HCT116 (cell line): ENCODE measurements at regions not wholly inside any gene's neighbourhood (a gene's known extent, or its start where the extent isn't known, plus 50 kb on each side); places are given as distances from the start of the nearest gene placed in this dataset.

Experiments used
- ATAC-seq: fragments of 200-7000 bp; cut with Tn5 transposase; 2 replicates; pipeline ENCODE4 v1.9.1; 2020; ENCODE audit warnings: mild to moderate bottlenecking, moderate library complexity
- BruUV-seq: library from RNA; stranded (reverse); fragments of 400-500 nt; replicated peaks from 2 replicates; lab custom pipeline; 2021; lab: Mats Ljungman, UMichigan
- CTCF ChIA-PET: fragments of 300-600 bp; sonication (Branson Sonifier 250); formaldehyde crosslinking; loops from one replicate; lab custom pipeline; 2021; ENCODE audit warnings: antibody characterized with exemption; lab: Charles Lee
- POLR2A ChIA-PET: fragments of 300-600, 350-600 bp; sonication (Branson Sonifier 250); formaldehyde crosslinking; loops from one replicate; lab custom pipeline; 2021; ENCODE audit warnings: antibody characterized with exemption; lab: Charles Lee
- RAD21 ChIA-PET, 2 experiments: fragments of 300-600 bp; sonication (Branson Sonifier 250); formaldehyde crosslinking; loops; one replicate each; lab custom pipeline; 2023; ENCODE audit warnings: low total read pairs in 2 of 2; ENCODE audit not compliant: uncharacterized antibody in 2 of 2, unreplicated experiment in 2 of 2, low non-redundant PET in 1 of 2; lab: Charles Lee
- DNase-seq: peaks from one replicate; pipeline ENCODE4 v3.0.0-alpha.2; 2010; ENCODE audit warnings: low read depth, low spot score
- H2AFZ ChIP-seq: fragments of 200-600 bp; shearing (Covaris generic), sonication (generic); 2 replicates; pipeline ENCODE4 v1.6.1; 2017; ENCODE audit warnings: low read depth, mixed run types, mixed read lengths, antibody characterized with exemption, low read length; ENCODE audit not compliant: poor library complexity, severe bottlenecking
- H3K27ac ChIP-seq: 2 replicates; pipeline ENCODE4 v1.5.1; 2012; ENCODE audit warnings: low read depth, low read length
- H3K27me3 ChIP-seq: fragments of 200-600 bp; sonication (generic); 2 replicates; pipeline ENCODE4 v1.6.1; 2016; ENCODE audit warnings: mixed run types, low read length, mixed read lengths; ENCODE audit not compliant: insufficient read depth
- H3K36me3 ChIP-seq, 2 experiments: fragments of 200-500 bp in 1 of 2; fragments of 200-600 bp in 1 of 2; sonication (Bioruptor generic) in 1 of 2; sonication (generic) in 1 of 2; 2 replicates each; pipeline versions ENCODE4 v1.5.1 to v1.6.1; 2014 to 2016; ENCODE audit warnings: low read length in 2 of 2, inconsistent platforms in 1 of 2, mixed read lengths in 1 of 2, mixed run types in 1 of 2; ENCODE audit not compliant: insufficient read depth in 2 of 2, control insufficient read depth in 1 of 2
- H3K4me1 ChIP-seq, 2 experiments: fragments of 200-600 bp in 1 of 2; sonication (generic) in 1 of 2; 2 replicates each; pipeline versions ENCODE4 v1.5.1 to v1.6.1; 2012 to 2017; ENCODE audit warnings: low read length in 2 of 2, inconsistent platforms in 1 of 2, mild to moderate bottlenecking in 1 of 2, mixed read lengths in 1 of 2, mixed run types in 1 of 2, moderate library complexity in 1 of 2; ENCODE audit not compliant: insufficient read depth in 2 of 2, control insufficient read depth in 1 of 2
- H3K4me2 ChIP-seq: fragments of 200-600 bp; sonication (generic); 2 replicates; pipeline ENCODE4 v1.6.1; 2017; ENCODE audit warnings: mixed run types, low read length, mixed read lengths
- H3K4me3 ChIP-seq, 2 experiments: fragments of 200-600 bp in 1 of 2; sonication (generic) in 1 of 2; replicated peaks in 1 of 2; 2 replicates each; pipeline ENCODE4 v1.5.1; 2011 to 2016; ENCODE audit warnings: low read length in 2 of 2, control low read depth in 1 of 2, low read depth in 1 of 2, mild to moderate bottlenecking in 1 of 2, mixed read lengths in 1 of 2, mixed run types in 1 of 2
- H3K79me2 ChIP-seq: fragments of 200-600 bp; sonication (generic); 2 replicates; pipeline ENCODE4 v1.6.1; 2017; ENCODE audit warnings: mild to moderate bottlenecking, mixed run types, low read length, moderate library complexity, mixed read lengths; ENCODE audit not compliant: insufficient read depth
- H3K9ac ChIP-seq: fragments of 200-600 bp; sonication (generic); 2 replicates; pipeline ENCODE4 v1.6.1; 2016; ENCODE audit warnings: low read length, mixed read lengths
- H3K9me2 ChIP-seq: fragments of 200-600 bp; sonication (generic), shearing (Covaris generic); 2 replicates; pipeline ENCODE4 v1.6.1; 2017; ENCODE audit warnings: mixed run types, mild to moderate bottlenecking, moderate library complexity; ENCODE audit not compliant: insufficient read depth
- H3K9me3 ChIP-seq, 2 experiments: fragments of 200-500 bp in 1 of 2; fragments of 200-600 bp in 1 of 2; sonication (Bioruptor generic) in 1 of 2; sonication (generic) in 1 of 2; 2 replicates each; pipeline ENCODE4 v1.6.1; 2014 to 2017; ENCODE audit warnings: low read length in 2 of 2, mixed read lengths in 2 of 2, inconsistent platforms in 1 of 2, low read depth in 1 of 2, mild to moderate bottlenecking in 1 of 2, mixed run types in 1 of 2, moderate library complexity in 1 of 2; ENCODE audit not compliant: control insufficient read depth in 1 of 2, insufficient read depth in 1 of 2
- H4K20me1 ChIP-seq: fragments of 200-600 bp; sonication (generic), shearing (Covaris generic); 2 replicates; pipeline ENCODE4 v1.6.1; 2017; ENCODE audit warnings: mixed run types, mild to moderate bottlenecking, moderate library complexity; ENCODE audit not compliant: insufficient read depth
- ATF3 ChIP-seq: IDR thresholded peaks from 2 replicates; pipeline ENCODE4 v1.6.1; 2012
- EGR1 ChIP-seq: IDR thresholded peaks from 2 replicates; pipeline ENCODE4 v1.6.1; 2012; ENCODE audit warnings: low read depth
- ELF1 ChIP-seq: IDR thresholded peaks from 2 replicates; pipeline ENCODE4 v1.6.1; 2012; ENCODE audit warnings: low read depth, borderline replicate concordance
- EZH2 ChIP-seq: fragments of 200-600 bp; sonication (generic); IDR thresholded peaks from 2 replicates; pipeline ENCODE4 v1.6.1; 2017; ENCODE audit warnings: antibody characterized with exemption, mixed run types
- EZH2phosphoT487 ChIP-seq: fragments of 200-600 bp; IDR thresholded peaks from 2 replicates; pipeline ENCODE4 v1.6.1; 2018; ENCODE audit warnings: antibody characterized with exemption, borderline replicate concordance
- FOSL1 ChIP-seq: IDR thresholded peaks from 2 replicates; pipeline ENCODE4 v1.6.1; 2012; ENCODE audit warnings: low read depth
- MAX ChIP-seq: IDR thresholded peaks from 2 replicates; pipeline ENCODE4 v1.6.1; 2012
- REST ChIP-seq: IDR thresholded peaks from 2 replicates; pipeline ENCODE4 v1.6.1; 2012; ENCODE audit warnings: low read depth
- SP1 ChIP-seq: IDR thresholded peaks from 2 replicates; pipeline ENCODE4 v1.6.1; 2012; ENCODE audit warnings: low read depth
- TCF7L2 ChIP-seq: IDR thresholded peaks from 2 replicates; pipeline ENCODE4 v1.7.0; 2011; ENCODE audit warnings: borderline replicate concordance, inconsistent platforms; ENCODE audit not compliant: insufficient read depth, insufficient read length; ENCODE audit errors: extremely low read depth
- ZBTB33 ChIP-seq: IDR thresholded peaks from 2 replicates; pipeline ENCODE4 v1.6.1; 2011; ENCODE audit warnings: mild to moderate bottlenecking, low read length, moderate library complexity; ENCODE audit not compliant: insufficient replicate concordance; ENCODE audit errors: extremely low read depth
- ZFX ChIP-seq: fragments of 450-650 bp; IDR thresholded peaks from 2 replicates; pipeline ENCODE4 v1.6.1; 2017
- intact Hi-C: fragments of 100-400 bp; cut with micrococcal nuclease; formaldehyde crosslinking; loops from 2 replicates; pipeline ENCODE4 v1.10.0; 2022

GRCh38 chr10:88168171-88169036 lies 305.0 kb downstream of the PTEN start:
- TF ChIP-seq ELF1 (no peak), FOSL1 (no peak), ATF3 (no peak), MAX (no peak), EZH2 (no peak), REST (no peak), TCF7L2 (no peak), ZFX (no peak), EGR1 (no peak), ZBTB33 (no peak), EZH2phosphoT487 (no peak), SP1 (no peak)
- TF ChIP-seq, all 23 proteins: peak for 0
- BruUV-seq: no TSS peak
- Histone ChIP-seq H3K9ac (no peak overlapping the region), H3K9me2 (no peaks in the 10 kb centered on the region), H2AFZ (no peak overlapping the region), H3K36me3 (no peaks in the 10 kb centered on the region), H3K27me3 (no peaks in the 10 kb centered on the region), H3K4me1 (no peaks in the 10 kb centered on the region), H3K9me3 (no peaks in the 10 kb centered on the region), H4K20me1 (no peaks in the 10 kb centered on the region), H3K4me2 (no peak overlapping the region), H3K79me2 (no peaks in the 10 kb centered on the region), H3K27ac (no peak overlapping the region), H3K4me3 (no peak overlapping the region)
- no peak for ATAC-seq
- ChIA-PET POLR2A (no interaction called here), CTCF (no interaction called here), RAD21 (no interaction called here)
- intact Hi-C loops: no loop called here
- no peak for DNase-seq
